ENCODE measurements at regions not wholly inside any gene's neighbourhood (a gene's known extent, or its start where the extent isn't known, plus 50 kb on each side); places are given as distances from the start of the nearest gene placed in this dataset.

DNA sequence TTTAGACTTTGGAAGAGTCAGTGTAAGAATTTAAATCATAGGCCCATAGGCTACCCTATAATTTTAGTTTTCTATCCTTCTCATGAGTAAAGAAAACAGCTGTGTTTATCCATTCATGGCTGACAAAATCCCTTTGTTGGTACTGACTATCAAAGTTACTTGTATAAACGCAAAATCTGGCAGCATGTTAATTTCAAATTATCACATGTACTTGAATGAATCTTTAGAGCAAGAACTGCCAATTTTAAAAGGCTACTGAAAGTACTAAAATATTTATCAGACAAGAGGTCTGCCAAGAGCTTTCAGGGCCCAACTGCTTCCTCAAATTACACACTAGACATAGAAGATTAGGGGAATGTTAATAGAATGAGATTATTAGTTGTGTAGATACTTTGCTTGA, 66.6 kb downstream of the MYL12B start:
- H3K27ac ChIP-seq, result no peak overlapping the region
- no peak overlapping the region for H3K4me3 ChIP-seq
- no peak for DNase-seq
- peaks cover 0 to 16% (median 5%) of the 10 kb centered on the region in 3 donors for H3K4me1 ChIP-seq
- H3K27me3 ChIP-seq, result no peaks in the 10 kb centered on the region
- H3K36me3 ChIP-seq, result no peaks in the 10 kb centered on the region
- WGBS, 2 donors, result 35 to 50% methylated on average over 1 of the region's 1 CpG
- intact Hi-C loops (cut with DNase I), result no loop called here
- no peaks in the 10 kb centered on the region for H3K9me3 ChIP-seq
- TF ChIP-seq, protein P1, sequence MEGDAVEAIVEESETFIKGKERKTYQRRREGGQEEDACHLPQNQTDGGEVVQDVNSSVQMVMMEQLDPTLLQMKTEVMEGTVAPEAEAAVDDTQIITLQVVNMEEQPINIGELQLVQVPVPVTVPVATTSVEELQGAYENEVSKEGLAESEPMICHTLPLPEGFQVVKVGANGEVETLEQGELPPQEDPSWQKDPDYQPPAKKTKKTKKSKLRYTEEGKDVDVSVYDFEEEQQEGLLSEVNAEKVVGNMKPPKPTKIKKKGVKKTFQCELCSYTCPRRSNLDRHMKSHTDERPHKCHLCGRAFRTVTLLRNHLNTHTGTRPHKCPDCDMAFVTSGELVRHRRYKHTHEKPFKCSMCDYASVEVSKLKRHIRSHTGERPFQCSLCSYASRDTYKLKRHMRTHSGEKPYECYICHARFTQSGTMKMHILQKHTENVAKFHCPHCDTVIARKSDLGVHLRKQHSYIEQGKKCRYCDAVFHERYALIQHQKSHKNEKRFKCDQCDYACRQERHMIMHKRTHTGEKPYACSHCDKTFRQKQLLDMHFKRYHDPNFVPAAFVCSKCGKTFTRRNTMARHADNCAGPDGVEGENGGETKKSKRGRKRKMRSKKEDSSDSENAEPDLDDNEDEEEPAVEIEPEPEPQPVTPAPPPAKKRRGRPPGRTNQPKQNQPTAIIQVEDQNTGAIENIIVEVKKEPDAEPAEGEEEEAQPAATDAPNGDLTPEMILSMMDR (IDR thresholded peaks at IDR 0.05), result no peak
- no peak for TF ChIP-seq POLR2A (IDR thresholded peaks at IDR 0.05)

DNA sequence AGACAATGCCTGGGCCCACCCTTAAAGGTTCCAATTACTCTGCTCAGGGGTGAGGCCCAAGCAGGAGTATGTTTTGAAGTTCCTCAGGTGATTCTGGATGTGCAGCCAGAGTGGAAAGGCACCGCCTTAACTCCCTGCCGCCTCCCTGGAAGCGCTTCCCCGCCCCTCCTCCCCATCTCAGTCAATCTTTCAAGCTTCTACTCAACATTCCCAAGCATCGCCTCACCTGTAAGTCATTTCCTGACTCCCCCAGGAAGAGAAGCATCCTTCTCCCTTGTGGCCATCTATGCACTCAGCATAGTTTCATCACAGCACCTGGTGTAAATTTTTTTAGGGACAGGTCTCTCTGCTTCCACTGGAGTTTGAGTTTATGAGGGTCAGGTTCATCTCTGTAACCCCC, 67.5 kb downstream of the MYL12B start:
- WGBS, 2 donors, result 68 to 92% methylated on average over 5 of the region's 5 CpGs
- Histone ChIP-seq H3K27ac (no peak overlapping the region), H3K4me1 (peaks cover 0 to 10% (median 0%) of the 10 kb centered on the region in 3 donors), H3K9me3 (no peaks in the 10 kb centered on the region), H3K36me3 (no peaks in the 10 kb centered on the region), H3K4me3 (no peak overlapping the region), H3K27me3 (no peaks in the 10 kb centered on the region)
- TF ChIP-seq, protein P1 (IDR thresholded peaks at IDR 0.05), result no peak
- no peak for TF ChIP-seq POLR2A (IDR thresholded peaks at IDR 0.05)
- intact Hi-C loops (cut with DNase I), result no loop called here
- DNase-seq, result no peak

DNA sequence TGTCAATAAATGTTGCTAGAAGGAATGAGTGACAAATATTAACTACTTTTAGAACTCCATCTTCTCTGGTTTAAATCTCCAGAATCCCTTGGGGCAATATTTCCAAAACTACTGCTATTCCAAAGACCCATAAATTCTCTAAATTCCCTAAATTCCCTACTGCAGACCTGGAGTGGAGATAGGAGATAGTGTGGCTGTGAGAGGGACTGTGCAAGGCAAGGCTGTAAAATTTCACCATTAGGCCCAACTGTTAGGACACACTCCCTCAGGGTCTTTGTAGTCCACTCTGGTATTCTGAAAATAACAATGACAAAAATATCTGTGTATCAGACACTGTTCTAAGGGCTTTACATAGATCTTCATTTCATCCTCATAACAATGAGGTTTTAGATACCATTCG, 67.9 kb downstream of the MYL12B start:
- intact Hi-C loops (cut with DNase I), result no loop called here
- no peak overlapping the region for H3K27ac ChIP-seq
- H3K9me3 ChIP-seq, result no peaks in the 10 kb centered on the region
- H3K36me3 ChIP-seq, result no peaks in the 10 kb centered on the region
- peaks cover 0 to 10% (median 0%) of the 10 kb centered on the region in 3 donors for H3K4me1 ChIP-seq
- H3K27me3 ChIP-seq, result no peaks in the 10 kb centered on the region
- no peak for DNase-seq
- H3K4me3 ChIP-seq, result no peak overlapping the region
- WGBS, 2 donors, result 88 to 90% methylated on average over 1 of the region's 1 CpG
- TF ChIP-seq POLR2A (IDR thresholded peaks at IDR 0.05), result no peak
- TF ChIP-seq, protein P1 (IDR thresholded peaks at IDR 0.05), result no peak

DNA sequence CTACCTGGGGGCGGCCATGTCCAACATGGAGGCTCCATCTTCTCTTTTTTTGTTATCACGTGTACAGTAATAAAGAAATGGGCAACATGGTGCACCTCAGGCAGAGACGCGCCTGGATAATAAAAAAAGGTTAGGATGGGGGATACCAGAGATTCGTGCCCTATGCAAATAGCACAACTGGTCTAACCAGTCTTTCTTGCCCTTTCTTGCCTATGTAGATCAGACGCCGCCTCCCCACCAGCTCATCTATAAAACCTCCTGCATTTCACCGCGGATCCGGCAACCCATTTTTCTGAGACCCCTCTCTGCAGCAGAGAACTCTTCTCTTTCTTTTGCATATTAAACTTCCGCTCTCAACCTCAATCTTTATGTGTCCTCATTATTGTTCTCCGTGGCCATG, 68.7 kb downstream of the MYL12B start:
- H3K27ac ChIP-seq, result no peak overlapping the region
- no peaks in the 10 kb centered on the region for H3K9me3 ChIP-seq
- H3K4me3 ChIP-seq, result no peak overlapping the region
- no peak for DNase-seq
- intact Hi-C loops (cut with DNase I), result no loop called here
- H3K27me3 ChIP-seq, result no peaks in the 10 kb centered on the region
- H3K4me1 ChIP-seq, result peaks cover 0 to 10% (median 0%) of the 10 kb centered on the region in 3 donors
- TF ChIP-seq POLR2A (IDR thresholded peaks at IDR 0.05), result no peak
- TF ChIP-seq, protein P1 (IDR thresholded peaks at IDR 0.05), result no peak
- no peaks in the 10 kb centered on the region for H3K36me3 ChIP-seq
- 61 to 69% methylated on average over 12 of the region's 12 CpGs for WGBS, 2 donors

DNA sequence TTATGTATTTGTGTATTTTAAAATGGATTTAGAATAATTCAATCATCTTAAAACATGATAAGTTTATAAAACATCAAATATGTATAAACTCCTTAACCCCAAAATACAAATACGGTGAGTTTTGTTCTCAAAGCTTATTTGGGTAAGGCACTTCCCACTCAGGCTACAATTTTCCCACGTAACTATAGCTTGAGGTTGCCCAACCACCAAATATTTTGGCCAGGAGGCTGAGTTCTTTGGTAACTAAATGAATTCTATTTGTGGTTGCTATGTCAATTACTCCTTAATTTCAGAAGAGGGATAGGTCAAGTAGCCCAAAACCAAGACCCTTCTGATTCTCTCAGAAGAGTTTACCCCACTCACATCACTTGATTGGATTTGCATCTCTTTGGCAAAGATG, 70.4 kb downstream of the MYL12B start:
- Histone ChIP-seq H3K27ac (no peak overlapping the region), H3K4me1 (peaks cover 0 to 10% (median 0%) of the 10 kb centered on the region in 3 donors), H3K36me3 (no peaks in the 10 kb centered on the region), H3K4me3 (no peak overlapping the region), H3K9me3 (no peaks in the 10 kb centered on the region), H3K27me3 (no peaks in the 10 kb centered on the region)
- intact Hi-C loops (cut with DNase I), result no loop called here
- WGBS, 2 donors, result 78 to 90% methylated on average over 2 of the region's 2 CpGs
- DNase-seq, result no peak
- no peak for TF ChIP-seq POLR2A (IDR thresholded peaks at IDR 0.05)
- TF ChIP-seq, protein P1 (IDR thresholded peaks at IDR 0.05), result no peak

All from esophagus squamous epithelium (tissue), 5 donors.